HUES6 (cell line): ENCODE measurements at regions not wholly inside any gene's neighbourhood (a gene's known extent, or its start where the extent isn't known, plus 50 kb on each side); places are given as distances from the start of the nearest gene placed in this dataset.

ENCODE experiments used
- H3K27ac ChIP-seq: 2 replicates; pipeline ENCODE4 v1.7.0; 2013; ENCODE audit warnings: low read depth, mild to moderate bottlenecking, low read length, inconsistent platforms
- H3K27me3 ChIP-seq: 2 replicates; pipeline ENCODE4 v1.6.1; 2013; ENCODE audit warnings: low read length; ENCODE audit not compliant: control insufficient read depth, insufficient read depth
- H3K36me3 ChIP-seq: 2 replicates; pipeline ENCODE4 v1.6.1; 2013; ENCODE audit warnings: low read length; ENCODE audit not compliant: control insufficient read depth, insufficient read depth
- H3K4me1 ChIP-seq: 2 replicates; pipeline ENCODE4 v1.6.1; 2013; ENCODE audit warnings: low read length; ENCODE audit not compliant: control insufficient read depth, insufficient read depth
- H3K4me3 ChIP-seq: 2 replicates; pipeline ENCODE4 v1.5.1; 2013; ENCODE audit warnings: low read depth, low read length
- H3K9ac ChIP-seq: one replicate; pipeline ENCODE4 v1.6.1; 2013; ENCODE audit warnings: mild to moderate bottlenecking, low read length
- H3K9me3 ChIP-seq: 2 replicates; pipeline ENCODE4 v1.6.1; 2013; ENCODE audit warnings: low read depth, low read length; ENCODE audit not compliant: control insufficient read depth, insufficient read depth

GRCh38 chr22:34243023-34243422 lies 322.7 kb upstream of the LARGE1 start:
- Histone ChIP-seq H3K4me3 (no peak overlapping the region), H3K4me1 (no peaks in the 10 kb centered on the region), H3K9me3 (no peaks in the 10 kb centered on the region), H3K9ac (no peak overlapping the region), H3K36me3 (no peaks in the 10 kb centered on the region), H3K27me3 (no peaks in the 10 kb centered on the region), H3K27ac (no peak overlapping the region)

- Histone ChIP-seq H3K27me3 (no peaks in the 10 kb centered on the region), H3K9ac (no peak overlapping the region)
Observed at GRCh38 chr22:34255042-34255441, 334.8 kb upstream of the LARGE1 start.

GRCh38 chr22:34278121-34278520 lies 357.8 kb upstream of the LARGE1 start:
- Histone ChIP-seq H3K4me1 (peaks cover 9% of the 10 kb centered on the region), H3K27me3 (no peaks in the 10 kb centered on the region), H3K4me3 (no peak overlapping the region), H3K27ac (no peak overlapping the region), H3K9me3 (0 out of 2 replicates have a peak, but pooled peaks cover 4% of the 10 kb centered on the region), H3K36me3 (no peaks in the 10 kb centered on the region), H3K9ac (no peak overlapping the region)

More at GRCh38 chr22:34255042-34255441, 334.8 kb upstream of the LARGE1 start:
- H3K36me3 ChIP-seq = no peaks in the 10 kb centered on the region
- no peak overlapping the region for H3K27ac ChIP-seq
- no peak overlapping the region for H3K4me3 ChIP-seq
- H3K4me1 ChIP-seq = no peaks in the 10 kb centered on the region
- no peaks in the 10 kb centered on the region for H3K9me3 ChIP-seq

GRCh38 chr22:34281738-34282137 lies 361.5 kb upstream of the LARGE1 start:
- no peak overlapping the region for H3K9ac ChIP-seq
- no peaks in the 10 kb centered on the region; the same call in 1 of the 2 replicates for H3K27me3 ChIP-seq
- no peaks in the 10 kb centered on the region for H3K9me3 ChIP-seq
- H3K4me1 ChIP-seq = peaks cover 9% of the 10 kb centered on the region
- H3K27ac ChIP-seq = no peak overlapping the region
- no peak overlapping the region for H3K4me3 ChIP-seq
- H3K36me3 ChIP-seq = no peaks in the 10 kb centered on the region

- no peaks in the 10 kb centered on the region; the same call in 1 of the 2 replicates for H3K27me3 ChIP-seq
- no peaks in the 10 kb centered on the region for H3K36me3 ChIP-seq
- H3K9ac ChIP-seq = no peak overlapping the region
- H3K4me1 ChIP-seq = peaks cover 9% of the 10 kb centered on the region
- H3K27ac ChIP-seq = no peak overlapping the region
- H3K4me3 ChIP-seq = no peak overlapping the region
- H3K9me3 ChIP-seq = no peaks in the 10 kb centered on the region
Observed at GRCh38 chr22:34283844-34284243, 363.6 kb upstream of the LARGE1 start.

GRCh38 chr22:34293324-34293723 lies 373.0 kb upstream of the LARGE1 start:
- Histone ChIP-seq H3K9me3 (no peaks in the 10 kb centered on the region), H3K27ac (no peak overlapping the region), H3K36me3 (no peaks in the 10 kb centered on the region), H3K9ac (no peak overlapping the region), H3K4me1 (no peaks in the 10 kb centered on the region), H3K4me3 (no peak overlapping the region), H3K27me3 (no peaks in the 10 kb centered on the region; the same call in 1 of the 2 replicates)

- H3K36me3 ChIP-seq = no peaks in the 10 kb centered on the region
- no peak overlapping the region for H3K27ac ChIP-seq
- no peaks in the 10 kb centered on the region for H3K4me1 ChIP-seq
- no peak overlapping the region for H3K4me3 ChIP-seq
- no peak overlapping the region for H3K9ac ChIP-seq
- no peaks in the 10 kb centered on the region for H3K9me3 ChIP-seq
- no peaks in the 10 kb centered on the region; the same call in 1 of the 2 replicates for H3K27me3 ChIP-seq
Observed at GRCh38 chr22:34294476-34294875, 374.2 kb upstream of the LARGE1 start.

- no peak overlapping the region for H3K4me3 ChIP-seq
- H3K9ac ChIP-seq = no peak overlapping the region
- H3K4me1 ChIP-seq = no peaks in the 10 kb centered on the region
- no peak overlapping the region for H3K27ac ChIP-seq
- H3K36me3 ChIP-seq = no peaks in the 10 kb centered on the region
- no peaks in the 10 kb centered on the region for H3K9me3 ChIP-seq
- no peaks in the 10 kb centered on the region; the same call in 1 of the 2 replicates for H3K27me3 ChIP-seq
Observed at GRCh38 chr22:34294986-34295385, 374.7 kb upstream of the LARGE1 start.

GRCh38 chr22:34296461-34296860 lies 376.2 kb upstream of the LARGE1 start:
- no peak overlapping the region for H3K27ac ChIP-seq
- H3K9ac ChIP-seq = no peak overlapping the region
- H3K27me3 ChIP-seq = no peaks in the 10 kb centered on the region; the same call in 1 of the 2 replicates
- no peak overlapping the region for H3K4me3 ChIP-seq
- no peaks in the 10 kb centered on the region for H3K4me1 ChIP-seq
- H3K9me3 ChIP-seq = no peaks in the 10 kb centered on the region
- no peaks in the 10 kb centered on the region for H3K36me3 ChIP-seq

GRCh38 chr22:34297536-34298120 lies 377.4 kb upstream of the LARGE1 start:
- Histone ChIP-seq H3K27ac (no peak overlapping the region), H3K4me1 (no peaks in the 10 kb centered on the region), H3K36me3 (no peaks in the 10 kb centered on the region), H3K27me3 (no peaks in the 10 kb centered on the region; the same call in 1 of the 2 replicates), H3K4me3 (no peak overlapping the region), H3K9me3 (no peaks in the 10 kb centered on the region), H3K9ac (no peak overlapping the region)

GRCh38 chr22:34299496-34299895 lies 379.2 kb upstream of the LARGE1 start:
- no peaks in the 10 kb centered on the region for H3K4me1 ChIP-seq
- H3K4me3 ChIP-seq = no peak overlapping the region
- H3K9ac ChIP-seq = no peak overlapping the region
- no peaks in the 10 kb centered on the region for H3K9me3 ChIP-seq
- H3K27me3 ChIP-seq = no peaks in the 10 kb centered on the region; the same call in 1 of the 2 replicates
- H3K27ac ChIP-seq = no peak overlapping the region
- no peaks in the 10 kb centered on the region for H3K36me3 ChIP-seq
